Ovary (tissue), 3 donors: ENCODE measurements at regions not wholly inside any gene's neighbourhood (a gene's known extent, or its start where the extent isn't known, plus 50 kb on each side); places are given as distances from the start of the nearest gene placed in this dataset.

Experiments used
- POLR2A ChIP-seq: fragments of 450-650 bp; IDR thresholded peaks from one replicate; pipeline ENCODE4 v1.6.1; 2017; ENCODE audit warnings: antibody characterized with exemption, mild to moderate bottlenecking, moderate library complexity
- TF ChIP-seq, protein P1 (sequence below), 3 donors: fragments of 450-650 bp in 2 of 3; fragments of 200-600 bp in 1 of 3; IDR thresholded peaks; one replicate each; pipeline versions ENCODE4 v1.5.1 to v1.8.0; 2016 to 2022; ENCODE audit warnings: antibody characterized with exemption in 3 of 3, mild to moderate bottlenecking in 1 of 3
- donor health status: DM: no; HTN: no; CAD: no.

DNA sequence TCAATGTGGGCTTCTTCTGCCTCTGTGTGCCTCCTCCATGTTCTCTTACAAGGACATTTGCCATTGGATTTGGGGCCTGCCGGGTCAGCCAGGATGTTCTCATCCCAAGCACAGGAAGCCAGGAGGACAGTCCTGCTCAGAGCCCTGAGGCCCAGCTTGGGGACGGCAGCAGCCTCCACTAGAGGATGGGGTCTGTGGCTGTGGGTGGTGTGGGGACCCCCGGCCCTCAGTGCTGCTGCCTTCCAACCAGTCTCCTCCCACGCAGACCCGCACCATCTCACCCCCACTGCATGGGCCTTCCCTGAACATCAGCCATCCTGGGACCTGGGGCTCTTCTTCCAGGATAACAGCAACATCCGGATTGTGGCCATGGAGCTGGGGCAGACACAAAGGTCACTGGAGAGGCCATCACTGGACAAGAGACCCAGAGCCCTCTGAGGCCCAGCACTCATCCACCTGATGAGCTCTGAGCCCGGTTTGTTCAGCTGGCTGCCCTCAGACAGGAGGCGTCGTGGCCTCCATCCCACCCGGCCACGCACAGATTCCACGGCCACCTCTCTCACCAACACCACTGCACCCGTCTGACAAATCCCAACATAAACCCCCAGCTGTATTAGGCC lies 56.5 kb upstream of the C14orf180 start:
- TF ChIP-seq, protein P1, sequence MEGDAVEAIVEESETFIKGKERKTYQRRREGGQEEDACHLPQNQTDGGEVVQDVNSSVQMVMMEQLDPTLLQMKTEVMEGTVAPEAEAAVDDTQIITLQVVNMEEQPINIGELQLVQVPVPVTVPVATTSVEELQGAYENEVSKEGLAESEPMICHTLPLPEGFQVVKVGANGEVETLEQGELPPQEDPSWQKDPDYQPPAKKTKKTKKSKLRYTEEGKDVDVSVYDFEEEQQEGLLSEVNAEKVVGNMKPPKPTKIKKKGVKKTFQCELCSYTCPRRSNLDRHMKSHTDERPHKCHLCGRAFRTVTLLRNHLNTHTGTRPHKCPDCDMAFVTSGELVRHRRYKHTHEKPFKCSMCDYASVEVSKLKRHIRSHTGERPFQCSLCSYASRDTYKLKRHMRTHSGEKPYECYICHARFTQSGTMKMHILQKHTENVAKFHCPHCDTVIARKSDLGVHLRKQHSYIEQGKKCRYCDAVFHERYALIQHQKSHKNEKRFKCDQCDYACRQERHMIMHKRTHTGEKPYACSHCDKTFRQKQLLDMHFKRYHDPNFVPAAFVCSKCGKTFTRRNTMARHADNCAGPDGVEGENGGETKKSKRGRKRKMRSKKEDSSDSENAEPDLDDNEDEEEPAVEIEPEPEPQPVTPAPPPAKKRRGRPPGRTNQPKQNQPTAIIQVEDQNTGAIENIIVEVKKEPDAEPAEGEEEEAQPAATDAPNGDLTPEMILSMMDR (IDR thresholded peaks at IDR 0.05), result no peak
- TF ChIP-seq POLR2A, result no peak
